Endodermal cell (in vitro differentiated cells): ENCODE measurements at regions not wholly inside any gene's neighbourhood (a gene's known extent, or its start where the extent isn't known, plus 50 kb on each side); places are given as distances from the start of the nearest gene placed in this dataset.

Experiments used
- DNase-seq: peaks from one replicate; pipeline ENCODE4 v3.0.0-alpha.2; 2017
- H3K27ac ChIP-seq: 2 replicates; pipeline ENCODE4 v1.5.1; 2013; ENCODE audit warnings: mild to moderate bottlenecking, low read depth, low read length, moderate library complexity
- H3K27me3 ChIP-seq: 2 replicates; pipeline ENCODE4 v1.6.1; 2013; ENCODE audit warnings: mild to moderate bottlenecking, low read length, moderate library complexity; ENCODE audit not compliant: insufficient read depth, control insufficient read depth, poor library complexity, severe bottlenecking
- H3K36me3 ChIP-seq: 2 replicates; pipeline ENCODE4 v1.7.0; 2013; ENCODE audit warnings: mild to moderate bottlenecking, low read length, moderate library complexity; ENCODE audit not compliant: control insufficient read depth, insufficient read depth
- H3K4me1 ChIP-seq: one replicate; pipeline ENCODE4 v1.7.0; 2013; ENCODE audit warnings: low read length; ENCODE audit not compliant: control insufficient read depth, insufficient read depth
- H3K4me3 ChIP-seq: 2 replicates; pipeline ENCODE4 v1.5.1; 2013; ENCODE audit warnings: mild to moderate bottlenecking, low read length, moderate library complexity
- H3K9ac ChIP-seq: 2 replicates; pipeline ENCODE4 v1.6.1; 2013; ENCODE audit warnings: mild to moderate bottlenecking, low read length, moderate library complexity; ENCODE audit not compliant: poor library complexity, severe bottlenecking; ENCODE audit errors: extremely low read depth
- H3K9me3 ChIP-seq: 2 replicates; pipeline ENCODE4 v1.6.1; 2013; ENCODE audit warnings: mild to moderate bottlenecking, low read length, moderate library complexity; ENCODE audit not compliant: control insufficient read depth
- H3K27ac Mint-ChIP-seq: 2 replicates; pipeline ENCODE4 v1.8.0; 2020; ENCODE audit warnings: mixed read lengths
- H3K27me3 Mint-ChIP-seq: 2 replicates; pipeline ENCODE4 v1.8.0; 2021; ENCODE audit warnings: mild to moderate bottlenecking, mixed read lengths; ENCODE audit not compliant: insufficient read depth
- H3K36me3 Mint-ChIP-seq: 2 replicates; pipeline ENCODE4 v1.8.0; 2020; ENCODE audit warnings: low read depth, mixed read lengths
- H3K4me1 Mint-ChIP-seq: 2 replicates; pipeline ENCODE4 v1.8.0; 2020; ENCODE audit warnings: mixed read lengths
- H3K4me3 Mint-ChIP-seq: 2 replicates; pipeline ENCODE4 v1.8.0; 2020; ENCODE audit warnings: mild to moderate bottlenecking, moderate library complexity, mixed read lengths
- H3K9me3 Mint-ChIP-seq: 2 replicates; pipeline ENCODE4 v1.8.0; 2020; ENCODE audit warnings: mild to moderate bottlenecking, mixed read lengths
- CTCF ChIP-seq: fragments of 200-600 bp; sonication (generic); conservative IDR thresholded peaks from 2 replicates; pipeline ENCODE4 v1.5.0; 2021; ENCODE audit warnings: antibody characterized with exemption, mild to moderate bottlenecking
- WGBS, 2 experiments: methylation state at CpG; one replicate each; pipeline versions ENCODE4 v1.1.5 to v1.1.7; 2013; ENCODE audit warnings: missing lambda C conversion rate in 2 of 2, mixed read lengths in 1 of 2; ENCODE audit not compliant: insufficient coverage in 1 of 2, insufficient read length in 1 of 2; 5-methylcytosine and 5-hydroxymethylcytosine counted together

- no peaks in the 10 kb centered on the region for H3K9me3 ChIP-seq
- H3K4me3 ChIP-seq: no peak overlapping the region
- Mint-ChIP-seq H3K27me3 (peaks cover 2% of the 10 kb centered on the region), H3K27ac (no peak overlapping the region), H3K9me3 (no peaks in the 10 kb centered on the region), H3K4me1 (peaks cover 6% of the 10 kb centered on the region), H3K4me3 (no peak overlapping the region), H3K36me3 (no peaks in the 10 kb centered on the region)
- peaks cover 4% of the 10 kb centered on the region for H3K4me1 ChIP-seq
- H3K27me3 ChIP-seq: no peaks in the 10 kb centered on the region
- no peak for DNase-seq
- H3K9ac ChIP-seq: no peak overlapping the region
- no peak for TF ChIP-seq CTCF
- no peaks in the 10 kb centered on the region for H3K36me3 ChIP-seq
- WGBS, 2 experiments: 95 to 100% methylated on average over 3 to 4 of the region's 4 CpGs
- no peak overlapping the region for H3K27ac ChIP-seq
Observed at GRCh38 chr4:145348291-145348690, 133.4 kb upstream of the SMAD1 start.

- 86 to 90% methylated on average over 4 to 5 of the region's 5 CpGs for WGBS, 2 experiments
- no peaks in the 10 kb centered on the region for H3K36me3 ChIP-seq
- peaks cover 10% of the 10 kb centered on the region for H3K4me1 ChIP-seq
- no peaks in the 10 kb centered on the region for H3K9me3 ChIP-seq
- no peak overlapping the region for H3K4me3 ChIP-seq
- Mint-ChIP-seq H3K27me3 (peaks cover 2% of the 10 kb centered on the region), H3K9me3 (no peaks in the 10 kb centered on the region), H3K36me3 (no peaks in the 10 kb centered on the region), H3K27ac (no peak overlapping the region), H3K4me3 (no peak overlapping the region), H3K4me1 (peaks cover 10% of the 10 kb centered on the region)
- H3K27me3 ChIP-seq: no peaks in the 10 kb centered on the region
- H3K9ac ChIP-seq: no peak overlapping the region
- DNase-seq: no peak
- no peak overlapping the region for H3K27ac ChIP-seq
- TF ChIP-seq CTCF: no peak
Observed at GRCh38 chr4:145347684-145348083, 134.0 kb upstream of the SMAD1 start.

- Histone ChIP-seq H3K9me3 (no peaks in the 10 kb centered on the region), H3K27me3 (no peaks in the 10 kb centered on the region), H3K4me3 (no peak overlapping the region), H3K36me3 (no peaks in the 10 kb centered on the region), H3K4me1 (peaks cover 11% of the 10 kb centered on the region), H3K9ac (no peak overlapping the region), H3K27ac (no peak overlapping the region)
- Mint-ChIP-seq H3K36me3 (no peaks in the 10 kb centered on the region), H3K4me1 (peaks cover 10% of the 10 kb centered on the region), H3K4me3 (no peak overlapping the region), H3K9me3 (no peaks in the 10 kb centered on the region), H3K27ac (no peak overlapping the region), H3K27me3 (peaks cover 2% of the 10 kb centered on the region)
- TF ChIP-seq CTCF: no peak
- DNase-seq: no peak
- WGBS, 2 experiments: 95 to 96% methylated on average over 8 to 25 of the region's 25 CpGs
Observed at GRCh38 chr4:145346081-145346480, 135.6 kb upstream of the SMAD1 start.
